IMR-90 (cell line): ENCODE measurements at regions not wholly inside any gene's neighbourhood (a gene's known extent, or its start where the extent isn't known, plus 50 kb on each side); places are given as distances from the start of the nearest gene placed in this dataset. TPM values are rescaled to one million over a fixed set of nuclear protein-coding genes. Genes with fewer than 3 reads are reported as not detected.

Experiments
- ATAC-seq: fragments of 200-7000 bp; cut with Tn5 transposase; 2 replicates; pipeline ENCODE4 v1.9.1; 2020; ENCODE audit warnings: low read depth, mild to moderate bottlenecking, moderate library complexity
- BruUV-seq: library from RNA; stranded (reverse); fragments of 400-500 nt; replicated peaks from 2 replicates; lab custom pipeline; 2021; lab: Mats Ljungman, UMichigan
- CTCF ChIA-PET: fragments of 300-600 bp; formaldehyde crosslinking; extraction: SDS; loops from one replicate; lab custom pipeline; 2021; ENCODE audit warnings: antibody characterized with exemption; lab: Yijun Ruan, JAX
- POLR2A ChIA-PET: fragments of 300-600 bp; sonication (Branson Sonifier 250); formaldehyde crosslinking; loops from one replicate; lab custom pipeline; 2022; ENCODE audit warnings: antibody characterized with exemption; ENCODE audit not compliant: unreplicated experiment; lab: Charles Lee
- DNase-seq: peaks from one replicate; pipeline ENCODE4 v3.0.0; 2013
- H2AFZ ChIP-seq: replicated peaks from 2 replicates; pipeline ENCODE3; 2013; ENCODE audit warnings: low read length, mild to moderate bottlenecking; ENCODE audit not compliant: poor library complexity
- H2AK5ac ChIP-seq: 2 replicates; pipeline ENCODE4 v1.6.1; 2013; ENCODE audit warnings: low read depth, low read length, inconsistent platforms
- H2AK9ac ChIP-seq: replicated peaks from 2 replicates; pipeline ENCODE3; 2013; ENCODE audit warnings: mild to moderate bottlenecking, low read depth, low read length, moderate library complexity; ENCODE audit not compliant: poor library complexity
- H2BK120ac ChIP-seq: 2 replicates; pipeline ENCODE4 v1.6.1; 2013; ENCODE audit warnings: low read depth, low read length, inconsistent platforms
- H2BK15ac ChIP-seq: 3 replicates; pipeline ENCODE4 v1.6.1; 2013; ENCODE audit warnings: low read depth, low read length, inconsistent platforms
- H2BK20ac ChIP-seq: 2 replicates; pipeline ENCODE4 v1.6.1; 2013; ENCODE audit warnings: low read depth, mild to moderate bottlenecking, inconsistent platforms, low read length, moderate library complexity
- H2BK5ac ChIP-seq: 2 replicates; pipeline ENCODE4 v1.6.1; 2013; ENCODE audit warnings: mild to moderate bottlenecking, low read depth, low read length, inconsistent platforms; ENCODE audit not compliant: poor library complexity, severe bottlenecking
- H3K14ac ChIP-seq: replicated peaks from 2 replicates; pipeline ENCODE4 v1.6.1; 2013; ENCODE audit warnings: low read depth, low read length, inconsistent platforms
- H3K18ac ChIP-seq: 2 replicates; pipeline ENCODE4 v1.6.1; 2013; ENCODE audit warnings: low read depth, low read length, control low read depth
- H3K23ac ChIP-seq: 2 replicates; pipeline ENCODE4 v1.6.1; 2013; ENCODE audit warnings: low read depth, low read length, inconsistent platforms
- H3K27ac ChIP-seq: 2 replicates; pipeline ENCODE4 v1.5.1; 2013; ENCODE audit warnings: mild to moderate bottlenecking, control low read depth, low read length; ENCODE audit not compliant: insufficient read depth
- H3K27me3 ChIP-seq: 2 replicates; pipeline ENCODE4 v1.6.1; 2013; ENCODE audit warnings: low read length; ENCODE audit not compliant: control insufficient read depth, insufficient read depth
- H3K36me3 ChIP-seq: 2 replicates; pipeline ENCODE4 v1.6.1; 2013; ENCODE audit warnings: low read length, mixed read lengths; ENCODE audit not compliant: control insufficient read depth, insufficient read depth
- H3K4ac ChIP-seq: 2 replicates; pipeline ENCODE4 v1.6.1; 2013; ENCODE audit warnings: low read depth, low read length, inconsistent platforms
- H3K4me1 ChIP-seq: 2 replicates; pipeline ENCODE4 v1.6.1; 2013; ENCODE audit warnings: low read length, mixed read lengths; ENCODE audit not compliant: control insufficient read depth, insufficient read depth
- H3K4me2 ChIP-seq: 2 replicates; pipeline ENCODE4 v1.6.1; 2013; ENCODE audit warnings: low read depth, mild to moderate bottlenecking, control low read depth, low read length, moderate library complexity
- H3K4me3 ChIP-seq: 2 replicates; pipeline ENCODE4 v1.5.1; 2013; ENCODE audit warnings: low read depth, mild to moderate bottlenecking, control low read depth, low read length, moderate library complexity; ENCODE audit not compliant: insufficient read depth
- H3K56ac ChIP-seq: 2 replicates; pipeline ENCODE4 v1.6.1; 2013; ENCODE audit warnings: low read length, inconsistent platforms; ENCODE audit not compliant: insufficient read depth; ENCODE audit errors: extremely low read depth
- H3K79me1 ChIP-seq, 2 experiments: 2 replicates each; pipeline ENCODE4 v1.6.1; 2013; ENCODE audit warnings: low read length in 2 of 2, inconsistent platforms in 1 of 2, low read depth in 1 of 2
- H3K9ac ChIP-seq: 2 replicates; pipeline ENCODE4 v1.6.1; 2013; ENCODE audit warnings: low read depth, low read length, control low read depth
- H3K9me1 ChIP-seq: 2 replicates; pipeline ENCODE4 v1.6.1; 2013; ENCODE audit warnings: low read length, inconsistent platforms; ENCODE audit not compliant: insufficient read depth
- H3K9me3 ChIP-seq: 2 replicates; pipeline ENCODE4 v1.6.1; 2013; ENCODE audit warnings: low read length; ENCODE audit not compliant: control insufficient read depth, insufficient read depth
- H4K20me1 ChIP-seq: 2 replicates; pipeline ENCODE4 v1.6.1; 2013; ENCODE audit warnings: low read length, inconsistent platforms; ENCODE audit not compliant: insufficient read depth
- H4K5ac ChIP-seq: 2 replicates; pipeline ENCODE4 v1.6.1; 2013; ENCODE audit warnings: mild to moderate bottlenecking, low read depth, low read length, control low read depth
- H4K8ac ChIP-seq, 2 experiments: 2 replicates each; pipeline ENCODE4 v1.6.1; 2013; ENCODE audit warnings: low read depth in 2 of 2, low read length in 2 of 2, control low read depth in 1 of 2, inconsistent platforms in 1 of 2
- H4K91ac ChIP-seq: 2 replicates; pipeline ENCODE4 v1.6.1; 2013; ENCODE audit warnings: low read depth, low read length, inconsistent platforms; ENCODE audit not compliant: insufficient read depth
- CEBPB ChIP-seq: IDR thresholded peaks from 2 replicates; pipeline ENCODE4 v1.6.1; 2012; ENCODE audit warnings: low read depth, low read length, improper control_type of control experiment
- FOS ChIP-seq: fragments of 150-350 bp; IDR thresholded peaks from 2 replicates; pipeline ENCODE4 v1.6.1; 2016; ENCODE audit warnings: low read depth, low read length
- POLR2A ChIP-seq: IDR thresholded peaks from 2 replicates; pipeline ENCODE4 v1.6.1; 2012; ENCODE audit warnings: mild to moderate bottlenecking, low read depth, low read length
- SMC3 ChIP-seq: fragments of 150-350 bp; IDR thresholded peaks from 2 replicates; pipeline ENCODE4 v1.6.1; 2016; ENCODE audit warnings: low read depth, mild to moderate bottlenecking, antibody characterized with exemption, low read length, moderate library complexity
- WGBS, 2 experiments: methylation state at CpG; one replicate each; pipeline versions ENCODE4 v1.1.5 to v1.1.7; 2013; ENCODE audit warnings: missing lambda C conversion rate in 2 of 2; ENCODE audit not compliant: insufficient read length in 1 of 2; ENCODE audit errors: extremely low coverage in 2 of 2; 5-methylcytosine and 5-hydroxymethylcytosine counted together
- dilution Hi-C: fragments of 300-500 bp; cut with HindIII; formaldehyde crosslinking; loops from one replicate; pipeline ENCODE4 v1.14.3; 2018; ENCODE audit warnings: low sequenced_read_pairs; ENCODE audit not compliant: unreplicated experiment
- in situ Hi-C: fragments of 300-500 bp; cut with MboI; formaldehyde crosslinking; loops from 3 replicates; pipeline ENCODE4 v1.14.3; 2019; ENCODE audit warnings: low sequenced_read_pairs, inconsistent platforms, mixed read lengths
- intact Hi-C: fragments of 100-400 bp; cut with micrococcal nuclease; formaldehyde crosslinking; loops from 2 replicates; pipeline ENCODE4 v1.10.0; 2022
- microRNA-seq, 2 experiments: library from miRNA; stranded (forward) in 1 of 2; unstranded in 1 of 2; fragments of 10-50 nt in 1 of 2; fragments of <30 nt in 1 of 2; gene quantifications in 1 of 2; microRNA quantifications in 1 of 2; one replicate each; pipeline versions ENCODE3 to v1.1.0; 2013 to 2020; ENCODE audit not compliant: insufficient read depth in 1 of 2, insufficient read length in 1 of 2, unreplicated experiment in 1 of 2
- small RNA-seq, 5 experiments: library from RNA; depleted of rRNA; stranded (forward); fragments of <200 nt; gene quantifications; one replicate each; pipeline ENCODE3, GENCODE V24; 2012

DNA sequence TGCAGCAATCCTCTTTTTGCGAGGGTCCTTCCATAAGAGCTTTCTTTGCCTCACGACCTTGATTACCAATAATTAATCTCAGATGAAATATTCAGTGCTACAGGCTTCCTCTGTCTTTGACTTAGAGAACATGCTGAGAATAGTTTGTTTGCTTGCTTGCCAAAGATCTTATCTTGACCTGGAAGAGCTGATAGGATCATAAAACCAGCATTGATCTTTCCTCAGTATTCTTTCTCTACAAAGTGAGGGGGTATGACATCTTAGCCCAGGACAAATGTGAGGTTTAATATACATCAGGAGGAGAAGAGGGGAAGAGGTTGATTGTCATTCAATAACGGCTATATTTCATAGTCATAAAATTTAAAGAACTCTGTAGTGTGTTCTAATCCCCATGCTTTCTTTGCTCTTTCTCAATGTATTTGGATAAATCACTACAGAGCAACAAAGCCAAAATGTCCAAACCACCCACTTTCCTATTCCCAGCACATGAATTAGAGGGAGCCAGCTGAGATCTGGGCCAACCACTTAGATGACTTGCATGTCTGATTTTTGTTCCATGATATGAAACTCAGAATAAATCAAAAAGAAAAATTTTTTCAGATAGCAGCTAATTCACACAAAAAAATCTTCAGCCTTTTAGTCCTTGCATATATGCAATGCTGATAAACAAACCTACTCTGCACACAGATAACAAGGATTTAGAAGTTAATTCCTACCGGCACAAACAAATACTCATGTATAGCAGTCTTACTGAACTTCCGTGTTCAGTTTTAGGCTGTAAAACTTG is 50.5 kb upstream of the IPO9 start:
- no TSS peak for BruUV-seq
- peak overlapping the region; percentile 5 for H2BK5ac ChIP-seq
- H3K79me1 ChIP-seq = peaks cover 30 to 78% of the 10 kb centered on the region in 2 experiments
- DNase-seq = no peak
- H3K4me2 ChIP-seq = no peak overlapping the region
- H3K27me3 ChIP-seq = no peaks in the 10 kb centered on the region
- no peak overlapping the region; the same call in 1 of the 2 replicates for H3K23ac ChIP-seq
- peaks cover 19% of the 10 kb centered on the region for H3K4me1 ChIP-seq
- in situ Hi-C loops (no loop called here), dilution Hi-C loops (no loop called here), intact Hi-C loops (no loop called here)
- H2AK5ac ChIP-seq = no peak overlapping the region
- H3K4ac ChIP-seq = no peak overlapping the region
- peaks cover 11% of the 10 kb centered on the region for H3K9me1 ChIP-seq
- CTCF ChIA-PET = interaction anchor here (1.0 kb wide), 2 partner anchors 12 to 30 kb away, joined by 3 read pairs; no protein-coding TSS in a partner anchor
- no peak overlapping the region; the same call in 1 of the 2 replicates for H3K18ac ChIP-seq
- H4K20me1 ChIP-seq = peaks cover 26% of the 10 kb centered on the region; the same call in 1 of the 2 replicates
- H4K5ac ChIP-seq = no peak overlapping the region
- no CpG with 5 or more reads among the region's 5 CpGs for WGBS, 2 experiments
- no peak overlapping the region for H3K56ac ChIP-seq
- POLR2A ChIA-PET = no interaction called here
- no peak overlapping the region; a peak in 1 of 4 replicates for H4K8ac ChIP-seq
- H3K4me3 ChIP-seq = no peak overlapping the region
- H3K9me3 ChIP-seq = no peaks in the 10 kb centered on the region
- no peak for ATAC-seq
- H3K9ac ChIP-seq = no peak overlapping the region
- H3K27ac ChIP-seq = no peak overlapping the region
- H2AFZ ChIP-seq = no peak overlapping the region
- H4K91ac ChIP-seq = no peak overlapping the region
- H2AK9ac ChIP-seq = no peak overlapping the region
- H3K36me3 ChIP-seq = peaks cover 22% of the 10 kb centered on the region
- 0 out of 2 replicates have a peak overlapping the region, but pooled peaks have one; percentile 23 for H3K14ac ChIP-seq
- no peak for TF ChIP-seq FOS
- TF ChIP-seq SMC3 = no peak
- TF ChIP-seq POLR2A = no peak
- no peak for TF ChIP-seq CEBPB
- no peak overlapping the region for H2BK15ac ChIP-seq
- no peak overlapping the region for H2BK120ac ChIP-seq
- H2BK20ac ChIP-seq = no peak overlapping the region

Small RNAs in the stretch of these regions (microRNA-seq; reads per million reads assigned to microRNA genes)
- gene MIR5191 (ENCODE audit: insufficient read depth in 1 of 2, insufficient read length in 1 of 2, unreplicated experiment in 1 of 2) (0 to 2.1 reads per million in 2 experiments), gene RNU6-501P (ENCODE audit: insufficient read depth, insufficient read length) (not detected)

Small RNAs in the stretch of these regions (small RNA-seq; reads per million reads assigned to genes)
- gene MIR5191 (0 to 1.1 (median 0) reads per million in 5 experiments), gene RNU6-501P (0 to 0.60 (median 0) reads per million in 5 experiments)
